SK-N-MC (cell line): ENCODE measurements at regions not wholly inside any gene's neighbourhood (a gene's known extent, or its start where the extent isn't known, plus 50 kb on each side); places are given as distances from the start of the nearest gene placed in this dataset.

Experiments
- EZH2 ChIP-seq: fragments of 200-600 bp; sonication (generic); IDR thresholded peaks from one replicate; pipeline ENCODE4 v1.6.1; 2017; ENCODE audit warnings: antibody characterized with exemption
- FOXP2 ChIP-seq: optimal IDR thresholded peaks from 2 replicates; pipeline ENCODE3; 2011; ENCODE audit warnings: mild to moderate bottlenecking, moderate library complexity; ENCODE audit not compliant: insufficient read depth; ENCODE audit errors: extremely low read length, control extremely low read depth
- POLR2AphosphoS5 ChIP-seq: IDR thresholded peaks from 2 replicates; pipeline ENCODE4 v1.6.1; 2012; ENCODE audit warnings: mild to moderate bottlenecking, low read depth, low read length, borderline replicate concordance

GRCh38 chr3:21043139-21043538 is 707.9 kb downstream of the ZNF385D start:
- TF ChIP-seq EZH2 (no peak), POLR2AphosphoS5 (no peak), FOXP2 (no peak)
